DND-41 (cell line): ENCODE measurements at regions not wholly inside any gene's neighbourhood (a gene's known extent, or its start where the extent isn't known, plus 50 kb on each side); places are given as distances from the start of the nearest gene placed in this dataset.

Source experiments
- ATAC-seq: fragments of 200-7000 bp; cut with Tn5 transposase; 3 replicates; pipeline ENCODE4 v1.9.1; 2021; ENCODE audit warnings: low read depth; ENCODE audit not compliant: insufficient read depth
- DNase-seq: peaks from one replicate; pipeline ENCODE4 v3.0.0-alpha.2; 2020
- H2AFZ ChIP-seq: 2 replicates; pipeline ENCODE4 v1.6.0; 2012; ENCODE audit warnings: low read depth, low read length
- H3K27ac ChIP-seq: 2 replicates; pipeline ENCODE4 v1.5.1; 2012; ENCODE audit warnings: low read length, inconsistent platforms
- H3K27me3 ChIP-seq: fragments of 200-600 bp; sonication (generic); 2 replicates; pipeline ENCODE4 v1.6.0; 2012; ENCODE audit warnings: low read length, mild to moderate bottlenecking, inconsistent platforms; ENCODE audit not compliant: insufficient read depth, poor library complexity
- H3K36me3 ChIP-seq: 2 replicates; pipeline ENCODE4 v1.5.1; 2012; ENCODE audit warnings: low read length, inconsistent platforms; ENCODE audit not compliant: insufficient read depth
- H3K4me1 ChIP-seq: 2 replicates; pipeline ENCODE4 v1.5.1; 2012; ENCODE audit warnings: mild to moderate bottlenecking, low read length; ENCODE audit not compliant: insufficient read depth
- H3K4me2 ChIP-seq: 2 replicates; pipeline ENCODE4 v1.6.0; 2012; ENCODE audit warnings: mild to moderate bottlenecking, moderate library complexity, low read length, inconsistent platforms; ENCODE audit not compliant: insufficient read depth
- H3K4me3 ChIP-seq, 2 experiments: fragments of 200-600 bp in 1 of 2; shearing (Covaris generic) in 1 of 2; 2 replicates each; pipeline ENCODE4 v1.5.1; 2012 to 2016; ENCODE audit warnings: inconsistent platforms in 2 of 2, low read length in 2 of 2, mild to moderate bottlenecking in 2 of 2, low read depth in 1 of 2, moderate library complexity in 1 of 2
- H3K79me2 ChIP-seq: 2 replicates; pipeline ENCODE4 v1.6.0; 2012; ENCODE audit warnings: low read length, inconsistent platforms; ENCODE audit not compliant: insufficient read depth
- H3K9ac ChIP-seq: 2 replicates; pipeline ENCODE4 v1.6.0; 2012; ENCODE audit warnings: low read depth, mild to moderate bottlenecking, inconsistent platforms, low read length, moderate library complexity
- H3K9me3 ChIP-seq: 2 replicates; pipeline ENCODE4 v1.5.1; 2012; ENCODE audit warnings: low read length, moderate library complexity, mild to moderate bottlenecking, inconsistent platforms; ENCODE audit not compliant: insufficient read depth, severe bottlenecking
- H4K20me1 ChIP-seq: 2 replicates; pipeline ENCODE4 v1.6.0; 2012; ENCODE audit warnings: low read length; ENCODE audit not compliant: insufficient read depth
- CTCF ChIP-seq: IDR thresholded peaks from 2 replicates; pipeline ENCODE4 v1.5.1; 2012; ENCODE audit warnings: borderline replicate concordance, low read length, moderate library complexity, mild to moderate bottlenecking; ENCODE audit not compliant: poor library complexity, severe bottlenecking; ENCODE audit errors: extremely low read depth
- EZH2 ChIP-seq: IDR thresholded peaks from 3 replicates; pipeline ENCODE4 v1.6.1; 2012; ENCODE audit warnings: borderline replicate concordance, low read depth, mild to moderate bottlenecking, moderate library complexity, low read length, inconsistent platforms; ENCODE audit not compliant: severe bottlenecking

- TF ChIP-seq EZH2: no peak
- no peak for TF ChIP-seq CTCF
- Histone ChIP-seq H3K27ac (no peak overlapping the region), H3K4me1 (no peaks in the 10 kb centered on the region), H3K4me2 (no peak overlapping the region), H3K9ac (no peak overlapping the region), H3K9me3 (no peaks in the 10 kb centered on the region), H3K27me3 (no peaks in the 10 kb centered on the region), H2AFZ (no peak overlapping the region), H3K79me2 (no peaks in the 10 kb centered on the region), H4K20me1 (no peaks in the 10 kb centered on the region), H3K4me3 (no peak overlapping the region), H3K36me3 (no peaks in the 10 kb centered on the region)
- DNase-seq: no peak
- no peak for ATAC-seq
Measured at GRCh38 chr22:34096770-34097169, 176.5 kb upstream of the LARGE1 start.

GRCh38 chr22:34099278-34099677, 179.0 kb upstream of the LARGE1 start:
- H3K36me3 ChIP-seq: no peaks in the 10 kb centered on the region
- DNase-seq (no peak), ATAC-seq (no peak)
- H2AFZ ChIP-seq: no peak overlapping the region
- no peaks in the 10 kb centered on the region for H3K27me3 ChIP-seq
- no peaks in the 10 kb centered on the region for H3K79me2 ChIP-seq
- TF ChIP-seq CTCF: no peak
- TF ChIP-seq EZH2: no peak
- H3K27ac ChIP-seq: no peak overlapping the region
- no peaks in the 10 kb centered on the region for H4K20me1 ChIP-seq
- no peak overlapping the region for H3K4me3 ChIP-seq
- no peak overlapping the region for H3K4me2 ChIP-seq
- H3K4me1 ChIP-seq: no peaks in the 10 kb centered on the region
- H3K9ac ChIP-seq: no peak overlapping the region
- H3K9me3 ChIP-seq: peaks cover 3% of the 10 kb centered on the region

GRCh38 chr22:34102633-34103032, 182.4 kb upstream of the LARGE1 start:
- Histone ChIP-seq H3K27ac (no peak overlapping the region), H3K79me2 (no peaks in the 10 kb centered on the region), H3K4me1 (no peaks in the 10 kb centered on the region), H4K20me1 (no peaks in the 10 kb centered on the region), H3K4me3 (no peak overlapping the region), H3K27me3 (no peaks in the 10 kb centered on the region), H3K4me2 (no peak overlapping the region), H3K36me3 (no peaks in the 10 kb centered on the region), H3K9me3 (peaks cover 3% of the 10 kb centered on the region), H3K9ac (no peak overlapping the region), H2AFZ (no peak overlapping the region)
- TF ChIP-seq EZH2 (no peak), CTCF (no peak)
- DNase-seq (no peak), ATAC-seq (no peak)

- Histone ChIP-seq H2AFZ (no peak overlapping the region), H3K79me2 (no peaks in the 10 kb centered on the region)
- peak; percentile 9 for DNase-seq
Measured at GRCh38 chr22:34105461-34106062, 185.3 kb upstream of the LARGE1 start.

More at GRCh38 chr22:34105461-34106062, 185.3 kb upstream of the LARGE1 start:
- Histone ChIP-seq H3K4me2 (no peak overlapping the region), H4K20me1 (no peaks in the 10 kb centered on the region), H3K36me3 (no peaks in the 10 kb centered on the region), H3K4me3 (no peak overlapping the region), H3K9me3 (peaks cover 3% of the 10 kb centered on the region), H3K27me3 (no peaks in the 10 kb centered on the region), H3K4me1 (no peaks in the 10 kb centered on the region), H3K27ac (no peak overlapping the region), H3K9ac (no peak overlapping the region)
- no peak for ATAC-seq
- peak; percentile 54 for TF ChIP-seq CTCF
- TF ChIP-seq EZH2: no peak
